ENCODE measurements at regions not wholly inside any gene's neighbourhood (a gene's known extent, or its start where the extent isn't known, plus 50 kb on each side); places are given as distances from the start of the nearest gene placed in this dataset.

DNA sequence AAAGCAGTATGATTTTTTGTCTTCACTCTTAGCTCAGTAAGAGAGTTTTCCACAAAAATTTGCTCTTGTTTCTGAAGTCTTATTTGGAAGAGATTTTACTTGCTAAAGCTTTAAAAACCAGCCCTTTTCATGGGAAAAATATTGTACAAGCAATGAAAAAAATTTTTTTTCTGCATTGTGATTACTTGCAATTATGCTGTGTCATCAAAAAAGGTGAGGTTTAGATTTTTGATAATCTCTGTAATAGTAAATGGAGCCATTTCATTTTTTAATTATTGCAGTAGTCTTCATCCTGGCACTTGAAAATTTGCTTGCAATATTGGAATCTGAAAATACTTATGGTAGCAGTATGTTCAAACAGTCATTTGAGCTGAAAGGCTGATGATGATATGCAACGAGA lies 447.4 kb downstream of the SH2D4B start:
- TF ChIP-seq CTCF (IDR thresholded peaks at IDR 0.05) (no peak), POLR2A (IDR thresholded peaks at IDR 0.05) (no peak), EP300 (IDR thresholded peaks at IDR 0.05) (no peak)

Data from tibial nerve (tissue), 4 donors.